ENCODE measurements at regions not wholly inside any gene's neighbourhood (a gene's known extent, or its start where the extent isn't known, plus 50 kb on each side); places are given as distances from the start of the nearest gene placed in this dataset.

- H3K4me3 ChIP-seq = no peak overlapping the region
- H3K9me3 ChIP-seq = no peaks in the 10 kb centered on the region
- no peaks in the 10 kb centered on the region for H3K4me1 ChIP-seq
- no peaks in the 10 kb centered on the region for H3K27me3 ChIP-seq
- H3K27ac ChIP-seq (replicated peaks in 1 of 4) = no peak overlapping the region
- 33% methylated on average over 2 of the region's 2 CpGs for WGBS
- no peak for DNase-seq (ENCODE audit: extremely low spot score)
- TF ChIP-seq POLR2A (IDR thresholded peaks at IDR 0.05; ENCODE audit: low read depth) = no peak
- TF ChIP-seq POLR2AphosphoS5 (IDR thresholded peaks at IDR 0.05) = no peak
- TF ChIP-seq, protein P1, sequence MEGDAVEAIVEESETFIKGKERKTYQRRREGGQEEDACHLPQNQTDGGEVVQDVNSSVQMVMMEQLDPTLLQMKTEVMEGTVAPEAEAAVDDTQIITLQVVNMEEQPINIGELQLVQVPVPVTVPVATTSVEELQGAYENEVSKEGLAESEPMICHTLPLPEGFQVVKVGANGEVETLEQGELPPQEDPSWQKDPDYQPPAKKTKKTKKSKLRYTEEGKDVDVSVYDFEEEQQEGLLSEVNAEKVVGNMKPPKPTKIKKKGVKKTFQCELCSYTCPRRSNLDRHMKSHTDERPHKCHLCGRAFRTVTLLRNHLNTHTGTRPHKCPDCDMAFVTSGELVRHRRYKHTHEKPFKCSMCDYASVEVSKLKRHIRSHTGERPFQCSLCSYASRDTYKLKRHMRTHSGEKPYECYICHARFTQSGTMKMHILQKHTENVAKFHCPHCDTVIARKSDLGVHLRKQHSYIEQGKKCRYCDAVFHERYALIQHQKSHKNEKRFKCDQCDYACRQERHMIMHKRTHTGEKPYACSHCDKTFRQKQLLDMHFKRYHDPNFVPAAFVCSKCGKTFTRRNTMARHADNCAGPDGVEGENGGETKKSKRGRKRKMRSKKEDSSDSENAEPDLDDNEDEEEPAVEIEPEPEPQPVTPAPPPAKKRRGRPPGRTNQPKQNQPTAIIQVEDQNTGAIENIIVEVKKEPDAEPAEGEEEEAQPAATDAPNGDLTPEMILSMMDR (IDR thresholded peaks at IDR 0.05) = no peak
- TF ChIP-seq EP300 (IDR thresholded peaks at IDR 0.05) = no peak
- intact Hi-C loops (cut with DNase I) = no loop called here
- H3K36me3 ChIP-seq = no peaks in the 10 kb centered on the region
Measured at GRCh38 chr7:113232885-113233284, 114.5 kb upstream of the SMIM30 start.

GRCh38 chr7:113230691-113231090 is 112.3 kb upstream of the SMIM30 start:
- Histone ChIP-seq H3K9me3 (peaks cover 0 to 8% (median 4%) of the 10 kb centered on the region in 4 donors), H3K27me3 (no peaks in the 10 kb centered on the region), H3K4me1 (no peaks in the 10 kb centered on the region), H3K36me3 (no peaks in the 10 kb centered on the region), H3K27ac (replicated peaks in 1 of 4) (no peak overlapping the region), H3K4me3 (no peak overlapping the region)
- WGBS = 83% methylated on average over 2 of the region's 2 CpGs
- intact Hi-C loops (cut with DNase I) = no loop called here
- DNase-seq (ENCODE audit: extremely low spot score) = no peak
- no peak for TF ChIP-seq EP300 (IDR thresholded peaks at IDR 0.05)
- TF ChIP-seq, protein P1 (IDR thresholded peaks at IDR 0.05) = no peak

- no peak overlapping the region for H3K4me3 ChIP-seq
- intact Hi-C loops (cut with DNase I) = no loop called here
- no peaks in the 10 kb centered on the region for H3K4me1 ChIP-seq
- WGBS = 49% methylated on average over 4 of the region's 4 CpGs
- H3K27me3 ChIP-seq = no peaks in the 10 kb centered on the region
- no peak for TF ChIP-seq POLR2AphosphoS5 (IDR thresholded peaks at IDR 0.05)
- TF ChIP-seq EP300 (IDR thresholded peaks at IDR 0.05) = no peak
- TF ChIP-seq, protein P1 (IDR thresholded peaks at IDR 0.05) = no peak
- TF ChIP-seq POLR2A (IDR thresholded peaks at IDR 0.05; ENCODE audit: low read depth) = no peak
- H3K9me3 ChIP-seq = no peaks in the 10 kb centered on the region
- no peaks in the 10 kb centered on the region for H3K36me3 ChIP-seq
- no peak for DNase-seq (ENCODE audit: extremely low spot score)
- no peak overlapping the region for H3K27ac ChIP-seq (replicated peaks in 1 of 4)
Measured at GRCh38 chr7:113217314-113217713, 99.0 kb upstream of the SMIM30 start.

- Histone ChIP-seq H3K4me3 (no peak overlapping the region), H3K4me1 (no peaks in the 10 kb centered on the region), H3K36me3 (no peaks in the 10 kb centered on the region), H3K27me3 (no peaks in the 10 kb centered on the region), H3K9me3 (no peaks in the 10 kb centered on the region), H3K27ac (replicated peaks in 1 of 4) (no peak overlapping the region)
- 84% methylated on average over 1 of the region's 1 CpG for WGBS
- intact Hi-C loops (cut with DNase I) = no loop called here
- TF ChIP-seq POLR2A (IDR thresholded peaks at IDR 0.05; ENCODE audit: low read depth) (no peak), EP300 (IDR thresholded peaks at IDR 0.05) (no peak), POLR2AphosphoS5 (IDR thresholded peaks at IDR 0.05) (no peak)
- TF ChIP-seq, protein P1 (IDR thresholded peaks at IDR 0.05) = no peak
- DNase-seq (ENCODE audit: extremely low spot score) = no peak
Measured at GRCh38 chr7:113216038-113216437, 97.7 kb upstream of the SMIM30 start.

DNA sequence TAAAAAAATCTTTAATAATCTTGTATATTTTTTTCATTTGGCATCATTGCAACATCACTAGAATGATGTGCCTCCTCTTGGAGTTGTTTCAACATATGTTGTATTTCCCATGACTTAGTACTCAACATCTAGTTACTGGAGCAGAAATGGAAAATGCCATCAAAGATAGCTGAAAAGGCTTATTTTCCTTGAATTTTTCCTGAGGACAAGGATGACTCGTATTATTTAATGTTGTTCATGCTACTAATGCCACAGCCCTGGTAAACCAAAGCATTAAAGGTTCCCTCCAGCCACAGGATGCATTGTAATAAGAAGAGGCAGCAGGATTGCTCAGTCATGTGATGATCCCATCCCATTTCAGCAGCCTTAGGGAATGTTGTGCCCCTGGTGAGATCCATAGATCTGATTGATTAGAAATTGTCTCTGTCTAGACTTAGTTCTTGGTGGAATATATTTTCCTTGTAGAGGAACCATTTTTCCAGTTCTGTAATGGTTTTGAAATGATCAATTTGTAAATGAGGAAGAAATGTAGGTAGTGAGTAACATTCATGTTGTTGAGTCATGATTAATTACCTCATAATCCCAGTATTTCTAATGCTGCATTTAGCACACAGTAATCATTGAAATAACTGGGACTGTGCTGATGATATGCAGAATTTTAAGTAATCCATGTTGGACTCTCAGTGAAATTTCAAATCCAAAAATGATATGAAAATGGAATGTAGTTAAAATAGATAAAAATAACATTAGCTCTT is 91.3 kb upstream of the SMIM30 start:
- Histone ChIP-seq H3K4me3 (no peak overlapping the region), H3K27me3 (no peaks in the 10 kb centered on the region), H3K4me1 (no peaks in the 10 kb centered on the region), H3K27ac (replicated peaks in 1 of 4) (no peak overlapping the region), H3K36me3 (no peaks in the 10 kb centered on the region), H3K9me3 (no peaks in the 10 kb centered on the region)
- intact Hi-C loops (cut with DNase I) = no loop called here
- WGBS = 89% methylated on average over 1 of the region's 1 CpG
- DNase-seq (ENCODE audit: extremely low spot score) = no peak
- no peak for TF ChIP-seq POLR2A (IDR thresholded peaks at IDR 0.05; ENCODE audit: low read depth)
- TF ChIP-seq, protein P1 (IDR thresholded peaks at IDR 0.05) = no peak
- TF ChIP-seq EP300 (IDR thresholded peaks at IDR 0.05) = no peak
- TF ChIP-seq POLR2AphosphoS5 (IDR thresholded peaks at IDR 0.05) = no peak

Data from esophagus muscularis mucosa (tissue), 4 donors.